SK-N-SH treated with all-trans-retinoic acid at 6 μM for 48 hours (cell line): ENCODE measurements at regions not wholly inside any gene's neighbourhood (a gene's known extent, or its start where the extent isn't known, plus 50 kb on each side); places are given as distances from the start of the nearest gene placed in this dataset.

Experiments
- ATAC-seq: fragments of 200-7000 bp; cut with Tn5 transposase; 3 replicates; pipeline ENCODE4 v1.9.1; 2020; ENCODE audit warnings: mild to moderate bottlenecking, moderate library complexity
- ARNTL ChIP-seq: fragments of 450-650 bp; formaldehyde crosslinking; IDR thresholded peaks from 2 replicates; pipeline ENCODE4 v1.5.0; 2020; ENCODE audit warnings: low read depth, mild to moderate bottlenecking, moderate library complexity, borderline replicate concordance
- BACH2 ChIP-seq: fragments of 250-450 bp; sonication (Bioruptor Pico); IDR thresholded peaks from 2 replicates; pipeline ENCODE4 v1.9.0; 2021; ENCODE audit warnings: mild to moderate bottlenecking, borderline replicate concordance
- ESRRG ChIP-seq: fragments of 250-450 bp; sonication (Bioruptor Pico); IDR thresholded peaks from 2 replicates; pipeline ENCODE4 v1.6.1; 2021; ENCODE audit warnings: mild to moderate bottlenecking
- GLIS3 ChIP-seq: fragments of 250-450 bp; sonication (Bioruptor Pico); IDR thresholded peaks from 2 replicates; pipeline ENCODE4 v1.5.0; 2020; ENCODE audit warnings: mild to moderate bottlenecking, moderate library complexity
- OSR1 ChIP-seq: fragments of 250-450 bp; sonication (Bioruptor Pico); IDR thresholded peaks from 2 replicates; pipeline ENCODE4 v1.8.0; 2022; ENCODE audit warnings: moderate library complexity, mild to moderate bottlenecking, inconsistent platforms
- RARB ChIP-seq: fragments of 250-450 bp; sonication (Bioruptor Pico); IDR thresholded peaks from 2 replicates; pipeline ENCODE4 v1.8.0; 2021; ENCODE audit warnings: mild to moderate bottlenecking, moderate library complexity
- TCF4 ChIP-seq: fragments of 250-450 bp; sonication (Bioruptor Pico); IDR thresholded peaks from 2 replicates; pipeline ENCODE4 v1.8.0; 2021; ENCODE audit warnings: mild to moderate bottlenecking, moderate library complexity, borderline replicate concordance
- TOX ChIP-seq: fragments of 250-450 bp; sonication (Bioruptor Pico); IDR thresholded peaks from 2 replicates; pipeline ENCODE4 v1.8.0; 2021; ENCODE audit warnings: mild to moderate bottlenecking, moderate library complexity, borderline replicate concordance
- ZFP3 ChIP-seq: fragments of 250-450 bp; sonication (Bioruptor Pico); IDR thresholded peaks from 2 replicates; pipeline ENCODE4 v1.5.0; 2020; ENCODE audit warnings: mild to moderate bottlenecking, moderate library complexity
- ZNF8 ChIP-seq: fragments of 450-650 bp; formaldehyde crosslinking; IDR thresholded peaks from 2 replicates; pipeline ENCODE4 v1.5.0; 2020; ENCODE audit warnings: mild to moderate bottlenecking, moderate library complexity
- TF ChIP-seq, protein P1 (sequence below): fragments of 250-450 bp; sonication (Bioruptor Pico); IDR thresholded peaks from 2 replicates; pipeline ENCODE4 v1.5.0; 2020; ENCODE audit warnings: mild to moderate bottlenecking, moderate library complexity
- TF ChIP-seq, protein P2 (sequence below): fragments of 250-450 bp; sonication (Bioruptor Pico); IDR thresholded peaks from 2 replicates; pipeline ENCODE4 v1.5.1; 2021; ENCODE audit warnings: mild to moderate bottlenecking, moderate library complexity
- TF ChIP-seq, protein P3 (sequence below): fragments of 250-450 bp; sonication (Bioruptor Pico); IDR thresholded peaks from 2 replicates; pipeline ENCODE4 v1.5.1; 2020; ENCODE audit warnings: low read depth, mild to moderate bottlenecking, moderate library complexity

DNA sequence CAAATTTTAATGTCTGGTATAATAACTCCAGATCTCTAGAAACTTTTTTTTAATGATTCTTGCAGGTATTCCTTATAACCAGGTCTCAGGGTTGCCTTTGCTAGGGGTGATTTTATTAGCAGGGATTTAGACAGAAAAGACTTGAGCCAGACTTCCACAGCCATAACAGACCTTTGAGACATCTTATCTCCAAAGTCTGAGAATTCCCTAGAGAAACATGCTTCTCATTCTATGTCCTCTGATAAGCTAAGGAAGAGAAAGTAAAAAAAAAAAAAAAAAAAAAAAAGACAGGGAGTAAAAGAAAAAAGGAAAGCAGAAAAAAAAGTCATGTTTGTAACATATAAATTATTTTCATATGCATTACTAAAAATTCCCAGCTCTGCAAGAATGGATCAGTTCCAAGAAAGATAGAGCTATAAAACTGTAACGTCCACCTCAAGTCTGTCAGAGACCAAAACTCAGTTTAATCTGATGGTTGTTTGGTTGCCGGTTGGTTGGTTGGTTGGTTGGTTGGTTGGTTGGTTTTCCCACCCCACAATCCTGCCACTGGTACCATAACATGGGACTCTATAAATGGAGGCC, 153.8 kb downstream of the COL6A3 start (continued):
- TF ChIP-seq, protein P1, sequence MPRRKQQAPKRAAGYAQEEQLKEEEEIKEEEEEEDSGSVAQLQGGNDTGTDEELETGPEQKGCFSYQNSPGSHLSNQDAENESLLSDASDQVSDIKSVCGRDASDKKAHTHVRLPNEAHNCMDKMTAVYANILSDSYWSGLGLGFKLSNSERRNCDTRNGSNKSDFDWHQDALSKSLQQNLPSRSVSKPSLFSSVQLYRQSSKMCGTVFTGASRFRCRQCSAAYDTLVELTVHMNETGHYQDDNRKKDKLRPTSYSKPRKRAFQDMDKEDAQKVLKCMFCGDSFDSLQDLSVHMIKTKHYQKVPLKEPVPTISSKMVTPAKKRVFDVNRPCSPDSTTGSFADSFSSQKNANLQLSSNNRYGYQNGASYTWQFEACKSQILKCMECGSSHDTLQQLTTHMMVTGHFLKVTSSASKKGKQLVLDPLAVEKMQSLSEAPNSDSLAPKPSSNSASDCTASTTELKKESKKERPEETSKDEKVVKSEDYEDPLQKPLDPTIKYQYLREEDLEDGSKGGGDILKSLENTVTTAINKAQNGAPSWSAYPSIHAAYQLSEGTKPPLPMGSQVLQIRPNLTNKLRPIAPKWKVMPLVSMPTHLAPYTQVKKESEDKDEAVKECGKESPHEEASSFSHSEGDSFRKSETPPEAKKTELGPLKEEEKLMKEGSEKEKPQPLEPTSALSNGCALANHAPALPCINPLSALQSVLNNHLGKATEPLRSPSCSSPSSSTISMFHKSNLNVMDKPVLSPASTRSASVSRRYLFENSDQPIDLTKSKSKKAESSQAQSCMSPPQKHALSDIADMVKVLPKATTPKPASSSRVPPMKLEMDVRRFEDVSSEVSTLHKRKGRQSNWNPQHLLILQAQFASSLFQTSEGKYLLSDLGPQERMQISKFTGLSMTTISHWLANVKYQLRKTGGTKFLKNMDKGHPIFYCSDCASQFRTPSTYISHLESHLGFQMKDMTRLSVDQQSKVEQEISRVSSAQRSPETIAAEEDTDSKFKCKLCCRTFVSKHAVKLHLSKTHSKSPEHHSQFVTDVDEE (CRISPR knock-in tag): no peak
- TF ChIP-seq, protein P2, sequence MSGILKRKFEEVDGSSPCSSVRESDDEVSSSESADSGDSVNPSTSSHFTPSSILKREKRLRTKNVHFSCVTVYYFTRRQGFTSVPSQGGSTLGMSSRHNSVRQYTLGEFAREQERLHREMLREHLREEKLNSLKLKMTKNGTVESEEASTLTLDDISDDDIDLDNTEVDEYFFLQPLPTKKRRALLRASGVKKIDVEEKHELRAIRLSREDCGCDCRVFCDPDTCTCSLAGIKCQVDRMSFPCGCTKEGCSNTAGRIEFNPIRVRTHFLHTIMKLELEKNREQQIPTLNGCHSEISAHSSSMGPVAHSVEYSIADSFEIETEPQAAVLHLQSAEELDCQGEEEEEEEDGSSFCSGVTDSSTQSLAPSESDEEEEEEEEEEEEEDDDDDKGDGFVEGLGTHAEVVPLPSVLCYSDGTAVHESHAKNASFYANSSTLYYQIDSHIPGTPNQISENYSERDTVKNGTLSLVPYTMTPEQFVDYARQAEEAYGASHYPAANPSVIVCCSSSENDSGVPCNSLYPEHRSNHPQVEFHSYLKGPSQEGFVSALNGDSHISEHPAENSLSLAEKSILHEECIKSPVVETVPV (CRISPR knock-in tag): no peak
- no peak for TF ChIP-seq BACH2 (CRISPR knock-in tag)
- TF ChIP-seq ZFP3 (CRISPR knock-in tag): no peak

DNA sequence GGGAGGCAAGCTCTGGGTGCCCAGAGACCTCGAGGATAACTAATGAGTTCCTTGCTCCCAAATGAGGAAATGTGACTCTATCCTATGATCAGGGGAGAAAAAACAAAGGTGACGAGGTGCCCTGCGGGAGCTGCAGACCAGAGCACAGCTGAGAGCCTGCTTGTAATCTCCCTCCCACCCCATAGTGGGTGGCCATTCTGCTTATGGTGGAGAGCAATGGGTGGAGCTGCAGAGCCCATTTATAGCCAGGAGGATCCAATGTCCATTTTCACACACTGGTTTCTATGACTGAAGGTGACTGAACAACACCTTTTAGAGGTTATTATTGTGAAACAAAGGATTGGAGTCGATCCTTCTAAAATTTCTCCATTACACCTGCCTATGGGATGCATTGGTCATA, 153.3 kb downstream of the COL6A3 start:
- no peak for ATAC-seq
- TF ChIP-seq OSR1 (CRISPR knock-in tag) (no peak), ARNTL (no peak), ZNF8 (CRISPR knock-in tag) (no peak)
- TF ChIP-seq, protein P2 (CRISPR knock-in tag): no peak

DNA sequence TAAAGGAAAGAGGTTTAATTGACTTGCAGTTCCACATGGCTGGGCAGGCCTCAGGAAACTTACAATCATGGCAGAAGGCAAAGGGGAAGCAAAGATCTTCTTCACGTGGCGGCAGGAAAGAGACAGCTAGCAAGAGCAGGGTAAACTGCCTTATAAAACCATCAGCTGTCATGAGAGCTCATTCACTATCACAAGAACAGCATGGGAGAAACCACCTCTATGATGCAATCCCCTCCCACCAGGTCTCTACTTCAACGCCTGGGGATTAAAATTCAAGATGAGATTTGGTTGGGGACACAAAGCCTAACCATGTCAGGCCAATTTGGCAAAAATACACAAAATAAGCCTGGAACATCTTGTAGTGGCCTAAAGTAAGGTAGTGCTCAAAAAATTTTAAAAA, 152.6 kb downstream of the COL6A3 start:
- TF ChIP-seq TCF4 (no peak), ESRRG (CRISPR knock-in tag) (no peak), GLIS3 (no peak)
- TF ChIP-seq, protein P2 (CRISPR knock-in tag): no peak
- TF ChIP-seq, protein P3, sequence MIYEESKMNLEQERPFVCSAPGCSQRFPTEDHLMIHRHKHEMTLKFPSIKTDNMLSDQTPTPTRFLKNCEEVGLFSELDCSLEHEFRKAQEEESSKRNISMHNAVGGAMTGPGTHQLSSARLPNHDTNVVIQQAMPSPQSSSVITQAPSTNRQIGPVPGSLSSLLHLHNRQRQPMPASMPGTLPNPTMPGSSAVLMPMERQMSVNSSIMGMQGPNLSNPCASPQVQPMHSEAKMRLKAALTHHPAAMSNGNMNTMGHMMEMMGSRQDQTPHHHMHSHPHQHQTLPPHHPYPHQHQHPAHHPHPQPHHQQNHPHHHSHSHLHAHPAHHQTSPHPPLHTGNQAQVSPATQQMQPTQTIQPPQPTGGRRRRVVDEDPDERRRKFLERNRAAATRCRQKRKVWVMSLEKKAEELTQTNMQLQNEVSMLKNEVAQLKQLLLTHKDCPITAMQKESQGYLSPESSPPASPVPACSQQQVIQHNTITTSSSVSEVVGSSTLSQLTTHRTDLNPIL: no peak
- ATAC-seq: no peak

DNA sequence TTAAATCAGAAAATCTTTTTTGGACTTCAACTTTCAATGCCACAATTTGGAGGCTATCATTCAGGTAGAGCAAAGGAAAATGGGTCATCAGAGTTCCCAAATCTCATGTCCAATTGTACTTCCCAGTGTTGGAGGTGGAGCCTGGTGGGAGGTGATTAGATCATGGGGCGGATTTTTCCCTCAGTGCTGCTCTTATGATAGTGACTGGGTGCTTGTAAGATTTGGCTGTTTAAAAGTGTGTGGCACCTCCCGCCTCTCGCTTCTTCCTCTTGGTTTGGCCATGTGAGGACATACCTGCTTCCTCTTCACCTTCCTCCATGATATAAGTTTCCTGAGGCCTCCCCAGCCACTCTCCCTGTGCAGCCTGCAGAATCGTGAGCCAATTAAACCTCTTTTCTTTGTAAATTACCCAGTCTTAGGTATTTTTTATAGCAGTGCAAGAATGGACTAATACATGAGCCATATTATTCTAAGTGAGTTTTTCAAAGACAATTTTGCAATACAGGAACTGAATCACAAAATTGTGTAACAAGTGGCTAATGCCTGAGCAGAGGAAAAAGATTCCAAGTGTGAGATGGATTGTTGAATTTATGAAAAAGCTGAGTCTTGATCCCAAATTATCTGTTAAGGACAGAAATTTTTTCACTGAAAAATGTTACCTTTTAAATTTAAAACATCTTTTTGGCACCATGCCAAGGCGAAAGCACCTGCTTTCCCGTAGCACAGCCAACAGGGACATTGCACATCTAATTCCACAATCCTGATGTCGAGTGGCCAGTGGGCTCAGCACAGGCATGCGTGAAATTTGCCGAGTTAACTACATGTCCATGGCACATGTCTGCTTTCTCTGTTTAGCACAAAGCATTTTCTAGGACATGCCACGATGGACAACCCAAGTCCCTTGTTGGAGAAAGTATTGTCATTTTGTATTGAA, 150.9 kb downstream of the COL6A3 start:
- no peak for ATAC-seq
- TF ChIP-seq ESRRG (CRISPR knock-in tag) (no peak), TOX (CRISPR knock-in tag) (no peak), RARB (no peak)
- TF ChIP-seq, protein P2 (CRISPR knock-in tag): no peak
- TF ChIP-seq, all 23 proteins: peak for 0
